Mesendoderm (in vitro differentiated cells): ENCODE measurements at regions not wholly inside any gene's neighbourhood (a gene's known extent, or its start where the extent isn't known, plus 50 kb on each side); places are given as distances from the start of the nearest gene placed in this dataset.

ENCODE experiments used
- DNase-seq: peaks from one replicate; pipeline ENCODE4 v3.0.0; 2013
- H2AK5ac ChIP-seq: 2 replicates; pipeline ENCODE4 v1.6.1; 2013; ENCODE audit warnings: low read length, inconsistent platforms
- H2BK120ac ChIP-seq: 2 replicates; pipeline ENCODE4 v1.6.1; 2013; ENCODE audit warnings: low read depth, mild to moderate bottlenecking, low read length, moderate library complexity, mixed read lengths
- H2BK15ac ChIP-seq: replicated peaks from 2 replicates; pipeline ENCODE4 v1.6.1; 2013; ENCODE audit warnings: low read depth, mild to moderate bottlenecking, moderate library complexity
- H2BK5ac ChIP-seq: 2 replicates; pipeline ENCODE4 v1.6.1; 2013; ENCODE audit warnings: low read length, inconsistent platforms
- H3K18ac ChIP-seq: 2 replicates; pipeline ENCODE4 v1.6.1; 2013; ENCODE audit warnings: mild to moderate bottlenecking, low read length, mixed read lengths
- H3K23ac ChIP-seq: one replicate; pipeline ENCODE4 v1.6.1; 2013; ENCODE audit warnings: low read length
- H3K27ac ChIP-seq: 2 replicates; pipeline ENCODE4 v1.5.1; 2013; ENCODE audit warnings: low read depth, mild to moderate bottlenecking, inconsistent platforms, low read length, moderate library complexity
- H3K27me3 ChIP-seq: 2 replicates; pipeline ENCODE4 v1.6.1; 2013; ENCODE audit warnings: low read length, control low read depth, mild to moderate bottlenecking, inconsistent platforms; ENCODE audit not compliant: insufficient read depth, poor library complexity
- H3K36me3 ChIP-seq: 2 replicates; pipeline ENCODE4 v1.6.1; 2013; ENCODE audit warnings: low read length, inconsistent platforms; ENCODE audit not compliant: control insufficient read depth, insufficient read depth
- H3K4ac ChIP-seq: one replicate; pipeline ENCODE4 v1.6.1; 2013; ENCODE audit warnings: low read depth, mild to moderate bottlenecking, low read length, moderate library complexity
- H3K4me1 ChIP-seq: 2 replicates; pipeline ENCODE4 v1.6.1; 2013; ENCODE audit warnings: low read depth, low read length, inconsistent platforms; ENCODE audit not compliant: control insufficient read depth
- H3K4me2 ChIP-seq: 2 replicates; pipeline ENCODE4 v1.6.1; 2013; ENCODE audit warnings: low read length
- H3K4me3 ChIP-seq: 2 replicates; pipeline ENCODE4 v1.5.1; 2013; ENCODE audit warnings: mild to moderate bottlenecking, low read length
- H3K56ac ChIP-seq: one replicate; pipeline ENCODE4 v1.6.1; 2013; ENCODE audit warnings: low read length
- H3K79me1 ChIP-seq: 2 replicates; pipeline ENCODE4 v1.6.1; 2013; ENCODE audit warnings: low read length, inconsistent platforms
- H3K79me2 ChIP-seq: 2 replicates; pipeline ENCODE4 v1.6.1; 2013; ENCODE audit warnings: mild to moderate bottlenecking, low read length; ENCODE audit not compliant: control insufficient read depth, insufficient read depth
- H3K9ac ChIP-seq: 2 replicates; pipeline ENCODE4 v1.6.1; 2013; ENCODE audit warnings: low read length, inconsistent platforms
- H4K5ac ChIP-seq: one replicate; pipeline ENCODE4 v1.6.1; 2013; ENCODE audit warnings: low read length
- H4K8ac ChIP-seq: one replicate; pipeline ENCODE4 v1.6.1; 2013; ENCODE audit warnings: low read depth, mild to moderate bottlenecking, control low read depth, low read length, moderate library complexity
- WGBS: extraction: QIAGEN DNeasy Blood & Tissue Kit; methylation state at CpG from one replicate; pipeline ENCODE4 v1.1.7; 2013; ENCODE audit warnings: low lambda C conversion rate, missing lambda C conversion rate; ENCODE audit not compliant: insufficient coverage; ENCODE audit errors: extremely low coverage; 5-methylcytosine and 5-hydroxymethylcytosine counted together

DNA sequence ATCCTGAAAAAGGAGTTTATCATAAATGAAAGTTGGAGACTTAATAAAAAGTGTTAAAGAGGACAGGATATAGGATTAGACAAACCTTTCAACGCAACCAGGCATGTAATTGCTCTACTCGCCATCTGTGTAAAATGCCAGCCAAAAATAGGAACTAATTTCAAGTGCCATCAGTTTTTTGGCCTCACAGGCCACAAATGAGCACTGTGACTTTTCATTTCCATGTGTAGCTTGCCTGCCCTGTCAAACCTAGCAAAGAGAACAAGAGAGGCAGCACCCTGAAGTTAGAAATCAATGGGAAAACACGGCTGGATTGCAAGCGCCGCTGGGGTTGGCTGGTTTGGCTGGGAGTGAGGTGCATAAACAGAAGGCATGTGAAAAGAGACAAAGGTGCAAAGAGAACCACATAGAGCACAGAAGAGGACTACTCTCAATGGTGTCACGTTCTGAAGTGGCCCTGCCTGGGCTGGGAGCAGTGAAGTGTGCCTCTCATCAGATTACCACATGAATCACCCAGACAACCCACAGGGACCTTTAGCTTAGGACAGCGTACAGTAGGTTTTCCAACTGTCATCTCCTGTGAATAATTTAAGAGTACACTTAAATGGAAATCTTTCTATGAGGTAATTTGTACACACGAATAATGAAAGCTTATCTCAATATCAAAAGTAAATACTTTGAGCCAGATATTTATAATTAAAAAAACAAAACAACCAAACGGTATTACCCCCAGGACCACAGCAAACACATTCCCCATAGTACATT is 78.0 kb upstream of the NHSL1 start:
- Histone ChIP-seq H2BK120ac (no peak overlapping the region), H3K36me3 (no peaks in the 10 kb centered on the region), H3K23ac (no peak overlapping the region), H2BK5ac (no peak overlapping the region), H3K9ac (no peak overlapping the region), H3K4me3 (no peak overlapping the region), H4K8ac (no peak overlapping the region), H4K5ac (no peak overlapping the region), H3K4ac (no peak overlapping the region), H3K79me2 (peaks cover 2% of the 10 kb centered on the region), H3K27me3 (no peaks in the 10 kb centered on the region), H3K4me1 (no peaks in the 10 kb centered on the region), H2AK5ac (no peak overlapping the region), H2BK15ac (no peak overlapping the region), H3K56ac (peak overlapping the region; percentile 17), H3K18ac (no peak overlapping the region), H3K4me2 (no peak overlapping the region), H3K79me1 (no peaks in the 10 kb centered on the region), H3K27ac (no peak overlapping the region)
- no CpG with 5 or more reads among the region's 9 CpGs for whole genome bisulfite sequencing
- no peak for DNase-seq

DNA sequence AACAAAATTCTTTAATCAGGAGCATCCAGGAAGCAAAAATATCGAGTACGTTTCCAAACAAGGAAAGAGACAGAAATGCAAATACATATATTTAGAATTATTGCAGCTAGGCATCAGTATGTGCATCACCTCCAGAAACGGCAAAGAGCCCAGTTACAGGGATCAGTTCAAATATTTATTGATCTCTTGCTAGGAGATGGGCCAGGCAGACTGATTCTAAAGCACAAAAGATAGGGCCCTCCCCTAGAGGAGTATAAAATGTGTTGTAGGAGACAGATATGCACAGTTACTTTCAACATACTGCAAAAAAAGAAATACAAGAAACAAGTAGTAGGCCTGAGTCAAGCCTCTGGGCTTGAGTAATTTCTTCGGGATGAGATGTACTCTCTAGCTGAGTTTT is 80.7 kb upstream of the NHSL1 start:
- no peak overlapping the region for H4K5ac ChIP-seq
- H3K4me2 ChIP-seq: no peak overlapping the region
- H2BK120ac ChIP-seq: no peak overlapping the region
- H3K18ac ChIP-seq: no peak overlapping the region
- no peak overlapping the region for H2BK5ac ChIP-seq
- no peak overlapping the region for H2BK15ac ChIP-seq
- peaks cover 2% of the 10 kb centered on the region for H3K79me2 ChIP-seq
- H4K8ac ChIP-seq: no peak overlapping the region
- H3K4me3 ChIP-seq: no peak overlapping the region
- no peak overlapping the region for H3K4ac ChIP-seq
- no peak overlapping the region for H3K27ac ChIP-seq
- H3K23ac ChIP-seq: no peak overlapping the region
- H3K79me1 ChIP-seq: peaks cover 3% of the 10 kb centered on the region
- no peak overlapping the region for H3K9ac ChIP-seq
- no peak overlapping the region for H2AK5ac ChIP-seq
- H3K36me3 ChIP-seq: no peaks in the 10 kb centered on the region
- WGBS: no CpG with 5 or more reads among the region's 4 CpGs
- no peaks in the 10 kb centered on the region for H3K4me1 ChIP-seq
- H3K56ac ChIP-seq: peak overlapping the region; percentile 12
- DNase-seq: no peak
- H3K27me3 ChIP-seq: no peaks in the 10 kb centered on the region

DNA sequence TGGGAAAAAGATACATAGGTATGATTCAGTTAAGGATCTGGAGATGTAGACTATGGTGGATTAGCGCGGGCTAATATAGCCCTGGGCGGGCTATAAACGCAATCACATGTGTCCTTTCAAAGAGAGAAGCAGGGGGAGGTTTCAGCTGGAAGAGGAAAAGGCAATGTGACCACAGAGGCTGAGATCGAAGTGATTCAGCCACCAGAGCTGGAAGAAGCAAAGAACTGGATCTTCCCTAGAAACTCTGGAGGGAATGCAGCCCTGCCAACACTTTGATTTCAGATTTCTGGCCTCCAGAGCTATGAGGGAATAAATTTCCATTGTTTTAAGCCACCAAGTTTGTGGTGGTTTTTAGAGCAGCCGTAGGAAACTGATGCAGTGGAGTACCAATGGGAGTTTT is 81.5 kb upstream of the NHSL1 start:
- WGBS: no CpG with 5 or more reads among the region's 6 CpGs
- Histone ChIP-seq H3K56ac (no peak overlapping the region), H3K79me1 (peaks cover 3% of the 10 kb centered on the region)

DNA sequence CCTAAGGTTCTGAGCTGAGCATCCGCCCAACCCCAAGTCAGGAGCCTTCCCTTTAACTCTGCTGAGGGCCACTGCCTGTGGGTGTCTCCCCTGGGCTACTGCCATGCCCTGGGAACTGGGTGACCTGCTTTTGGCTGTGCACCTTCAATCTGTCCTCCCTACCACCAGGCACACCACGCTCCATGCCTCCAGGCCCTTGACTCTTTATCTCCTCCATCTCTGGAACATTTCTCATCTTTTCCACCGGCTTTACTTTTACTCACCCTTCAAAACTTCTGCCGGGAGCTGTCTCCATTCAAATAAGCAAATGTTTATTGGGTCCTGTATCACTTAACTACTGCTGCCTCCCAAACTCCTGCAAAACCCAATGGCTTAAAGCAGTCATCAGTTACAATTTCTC is 83.3 kb upstream of the NHSL1 start:
- WGBS: no CpG with 5 or more reads among the region's 4 CpGs
- no peak overlapping the region for H2BK120ac ChIP-seq
- no peak overlapping the region for H3K27ac ChIP-seq
- peaks cover 4% of the 10 kb centered on the region for H3K79me2 ChIP-seq
- H3K4ac ChIP-seq: no peak overlapping the region
- no peaks in the 10 kb centered on the region for H3K36me3 ChIP-seq
- no peak overlapping the region for H3K18ac ChIP-seq
- H3K4me3 ChIP-seq: no peak overlapping the region
- H2AK5ac ChIP-seq: no peak overlapping the region
- H3K23ac ChIP-seq: no peak overlapping the region
- DNase-seq: no peak
- H3K9ac ChIP-seq: no peak overlapping the region
- H3K79me1 ChIP-seq: peaks cover 3% of the 10 kb centered on the region
- no peak overlapping the region for H3K56ac ChIP-seq
- no peak overlapping the region for H2BK5ac ChIP-seq
- no peak overlapping the region for H3K4me2 ChIP-seq
- H3K4me1 ChIP-seq: no peaks in the 10 kb centered on the region
- H4K5ac ChIP-seq: no peak overlapping the region
- H3K27me3 ChIP-seq: no peaks in the 10 kb centered on the region
- no peak overlapping the region for H4K8ac ChIP-seq
- no peak overlapping the region for H2BK15ac ChIP-seq

More for the DNA sequence above, 81.5 kb upstream of the NHSL1 start:
- Histone ChIP-seq H3K23ac (no peak overlapping the region), H4K8ac (no peak overlapping the region), H3K4me3 (no peak overlapping the region), H3K9ac (no peak overlapping the region), H3K4me2 (no peak overlapping the region), H2BK15ac (no peak overlapping the region), H3K36me3 (no peaks in the 10 kb centered on the region), H3K18ac (no peak overlapping the region), H2BK5ac (no peak overlapping the region), H3K4me1 (no peaks in the 10 kb centered on the region), H3K27me3 (no peaks in the 10 kb centered on the region), H3K79me2 (peaks cover 2% of the 10 kb centered on the region), H4K5ac (no peak overlapping the region), H3K27ac (no peak overlapping the region), H2BK120ac (no peak overlapping the region), H3K4ac (no peak overlapping the region), H2AK5ac (no peak overlapping the region)
- DNase-seq: no peak

DNA sequence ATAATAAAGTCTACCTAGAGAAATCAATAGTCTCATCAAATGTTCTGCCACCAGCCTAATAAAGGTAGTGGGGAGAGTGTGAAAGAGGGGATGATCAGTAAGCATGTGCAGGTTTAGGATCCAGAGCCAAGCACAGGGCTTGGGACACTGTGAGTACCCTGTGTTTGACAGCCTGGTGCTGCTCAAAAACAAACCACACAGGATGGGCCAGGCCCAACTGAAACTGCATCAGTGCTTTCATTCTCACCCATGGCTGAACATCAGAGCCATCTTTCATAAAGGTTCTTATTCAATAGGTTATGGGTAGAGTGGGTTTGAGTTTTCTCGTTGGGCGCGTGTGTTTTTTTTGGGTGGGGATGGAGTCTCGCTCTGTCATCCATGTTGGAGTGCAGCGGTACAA is 87.3 kb upstream of the NHSL1 start:
- Histone ChIP-seq H3K79me2 (peaks cover 4% of the 10 kb centered on the region), H3K4me2 (no peak overlapping the region), H2BK120ac (no peak overlapping the region), H2BK5ac (no peak overlapping the region), H4K5ac (no peak overlapping the region), H3K4me1 (no peaks in the 10 kb centered on the region), H3K27me3 (no peaks in the 10 kb centered on the region), H3K4ac (no peak overlapping the region), H3K4me3 (no peak overlapping the region), H4K8ac (no peak overlapping the region), H3K27ac (no peak overlapping the region), H3K9ac (no peak overlapping the region), H2AK5ac (no peak overlapping the region), H3K36me3 (no peaks in the 10 kb centered on the region), H3K56ac (no peak overlapping the region), H3K79me1 (peaks cover 11% of the 10 kb centered on the region), H3K18ac (no peak overlapping the region), H2BK15ac (no peak overlapping the region), H3K23ac (no peak overlapping the region)
- no CpG with 5 or more reads among the region's 5 CpGs for WGBS
- DNase-seq: no peak
